Dermis microvascular lymphatic vessel endothelial cell (primary cell): ENCODE measurements at regions not wholly inside any gene's neighbourhood (a gene's known extent, or its start where the extent isn't known, plus 50 kb on each side); places are given as distances from the start of the nearest gene placed in this dataset.

Experiments
- DNase-seq, 2 donors: peaks; one replicate each; pipeline versions ENCODE4 v3.0.0 to v3.0.0-alpha.2; 2010; ENCODE audit warnings: low read depth in 2 of 2

- no peak for DNase-seq
These were observed 758.2 kb upstream of the CDH7 start for GRCh38 chr18:64992654-64993053.

GRCh38 chr18:64991102-64991501, 759.7 kb upstream of the CDH7 start:
- DNase-seq, result no peak

GRCh38 chr18:64986906-64987495, 763.8 kb upstream of the CDH7 start:
- no peak for DNase-seq

- DNase-seq, result no peak
These were observed 767.1 kb upstream of the CDH7 start for GRCh38 chr18:64983497-64984238.

DNA sequence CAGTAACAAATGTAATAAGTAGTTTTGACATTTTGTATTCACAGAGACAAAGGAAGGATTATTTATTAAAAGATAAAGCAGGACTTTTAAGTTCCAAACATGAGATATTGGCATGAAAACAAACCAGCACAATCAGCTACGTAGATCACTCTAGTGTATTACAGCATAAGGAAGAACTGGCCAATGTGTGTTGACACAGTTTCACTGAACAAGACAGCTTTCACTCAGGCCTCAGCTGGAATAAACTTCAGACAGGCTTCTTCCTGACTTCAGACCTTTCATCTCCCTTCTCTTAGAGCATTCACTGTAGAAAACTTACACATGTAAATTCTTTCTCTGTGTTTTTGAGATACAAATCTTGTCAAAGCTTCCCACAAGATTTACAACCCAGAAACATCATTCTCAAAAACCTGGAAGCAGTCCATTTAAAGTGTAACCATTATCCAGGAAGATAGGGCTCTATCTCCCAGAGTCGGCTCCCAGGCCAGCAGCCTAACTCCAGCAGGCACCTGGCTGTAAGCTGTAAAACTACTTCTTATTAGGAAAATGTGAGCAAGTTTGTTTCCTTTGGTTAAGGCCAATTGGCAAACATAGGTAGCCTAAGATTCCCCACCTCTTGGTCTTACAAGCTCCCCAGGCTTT, 768.3 kb upstream of the CDH7 start:
- DNase-seq, result no peak

DNA sequence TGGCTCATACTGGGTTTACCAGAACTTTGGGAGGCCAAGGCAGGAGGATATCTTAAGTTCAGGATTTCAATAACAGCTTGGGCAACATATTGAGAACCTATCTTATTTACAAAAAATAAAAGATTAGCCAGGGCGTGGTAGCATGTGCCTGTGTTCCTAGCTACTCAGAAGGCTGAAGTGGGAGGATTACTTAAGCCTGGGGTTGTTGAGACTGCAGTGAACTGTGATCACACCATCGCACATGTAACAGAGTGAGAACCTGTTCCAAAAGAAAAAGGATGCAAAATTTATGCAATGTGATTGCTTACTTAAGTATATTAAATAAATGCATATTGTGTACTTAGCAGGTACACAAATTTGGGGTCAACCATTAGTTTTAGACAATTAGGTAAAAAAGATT, 768.9 kb upstream of the CDH7 start:
- no peak for DNase-seq

GRCh38 chr18:64979791-64980190, 771.0 kb upstream of the CDH7 start:
- DNase-seq, result no peak

- DNase-seq, result no peak
These were observed 776.3 kb upstream of the CDH7 start for GRCh38 chr18:64974391-64975125.

DNA sequence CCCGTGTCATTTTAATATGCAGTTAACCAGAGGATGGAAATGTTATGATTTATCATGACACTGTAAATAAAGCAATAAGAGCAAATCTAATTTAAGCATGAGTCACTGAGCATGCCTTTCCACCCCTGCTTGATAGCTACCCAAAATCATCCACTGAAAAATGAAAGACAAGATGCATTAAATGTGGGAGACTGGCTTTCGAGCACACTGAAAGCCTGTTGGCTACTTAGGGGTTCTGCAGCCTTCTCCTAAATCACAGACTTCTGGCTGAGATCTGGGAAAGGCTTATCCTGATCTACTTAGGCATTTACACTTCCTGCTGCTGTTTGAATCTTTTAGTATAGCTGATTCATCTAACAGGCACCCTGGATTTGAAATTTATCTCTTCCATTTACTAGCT, 778.3 kb upstream of the CDH7 start:
- no peak for DNase-seq

- no peak for DNase-seq
These were observed 784.1 kb upstream of the CDH7 start for GRCh38 chr18:64966667-64967066.

DNA sequence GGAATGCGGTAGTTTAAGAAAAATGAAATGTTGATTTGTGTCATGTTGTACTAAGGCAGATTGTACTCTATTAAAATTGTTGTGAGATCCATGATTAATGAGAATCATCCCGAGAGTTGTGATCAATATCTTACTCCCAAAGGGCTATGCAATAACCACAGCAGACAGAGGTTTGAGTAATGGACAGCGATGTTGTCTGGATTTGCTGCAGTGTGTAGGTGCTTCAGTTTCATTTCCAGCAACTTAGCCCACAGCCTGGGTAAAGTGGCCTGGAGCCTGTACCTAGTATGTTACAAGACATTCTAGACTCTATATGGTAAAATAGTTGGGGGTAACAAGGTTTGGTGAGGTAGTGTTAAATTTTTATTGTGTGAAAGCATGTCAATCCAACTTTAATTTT, 794.3 kb upstream of the CDH7 start:
- no peak for DNase-seq

DNA sequence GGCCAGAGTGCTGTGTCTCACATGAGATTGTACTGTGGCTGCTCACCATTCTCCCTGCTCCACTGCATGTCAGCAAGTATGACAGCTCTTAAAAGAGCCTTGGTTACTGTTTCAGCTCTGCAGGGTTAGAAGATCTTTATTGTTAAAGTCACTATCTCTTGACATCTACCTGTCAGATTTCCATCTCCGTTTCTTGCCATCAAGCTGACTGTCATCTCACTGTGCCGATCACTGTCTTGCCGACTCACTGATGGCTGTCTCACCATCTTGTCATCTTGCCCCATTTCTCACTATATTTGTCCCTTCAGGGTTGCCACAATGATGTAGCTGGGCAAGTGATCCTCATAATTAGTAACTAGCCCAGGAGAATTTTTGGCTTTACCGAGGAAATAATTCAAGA, 800.9 kb upstream of the CDH7 start:
- no peak for DNase-seq

DNA sequence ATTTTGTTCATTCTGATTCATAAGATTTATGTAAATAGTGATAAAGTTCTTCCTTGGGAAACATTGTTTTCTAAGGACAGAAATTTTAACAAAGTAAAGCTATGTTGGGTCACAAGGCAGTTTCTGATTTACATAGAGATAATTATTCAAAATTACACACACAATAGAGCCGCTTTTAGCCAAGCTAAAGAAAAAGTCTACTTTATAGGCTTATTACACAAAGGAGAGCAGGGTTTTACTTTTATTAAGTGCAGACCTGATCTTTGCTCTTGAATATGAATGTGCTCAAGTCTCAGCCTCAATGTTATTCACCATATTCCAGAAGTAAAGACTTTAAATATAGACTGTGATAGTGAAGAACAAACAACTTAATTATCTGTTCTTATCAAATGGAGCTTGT, 787.8 kb upstream of the LINC00305 start:
- no peak for DNase-seq

- DNase-seq, result no peak
These were observed 780.1 kb upstream of the LINC00305 start for GRCh38 chr18:64929036-64929435.

- no peak for DNase-seq
These were observed 771.2 kb upstream of the LINC00305 start for GRCh38 chr18:64919971-64920570.

DNA sequence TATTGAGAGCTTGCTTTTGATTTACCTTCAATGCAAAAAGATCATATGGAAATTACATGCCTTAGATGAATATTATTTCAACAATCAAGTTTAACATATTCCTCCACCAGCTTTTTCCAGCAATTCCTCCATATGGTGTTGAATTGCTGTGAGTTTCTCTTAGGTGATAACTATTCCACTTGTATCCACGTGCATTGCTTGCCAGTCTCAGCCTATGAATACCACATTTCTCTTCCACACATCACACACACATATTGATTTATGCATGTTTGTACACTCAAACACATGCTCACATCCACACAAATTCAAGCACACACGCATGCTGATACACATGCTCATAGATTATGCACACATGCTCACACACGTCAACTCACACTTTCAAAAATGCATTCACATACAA, 770.0 kb upstream of the LINC00305 start:
- DNase-seq, result no peak

DNA sequence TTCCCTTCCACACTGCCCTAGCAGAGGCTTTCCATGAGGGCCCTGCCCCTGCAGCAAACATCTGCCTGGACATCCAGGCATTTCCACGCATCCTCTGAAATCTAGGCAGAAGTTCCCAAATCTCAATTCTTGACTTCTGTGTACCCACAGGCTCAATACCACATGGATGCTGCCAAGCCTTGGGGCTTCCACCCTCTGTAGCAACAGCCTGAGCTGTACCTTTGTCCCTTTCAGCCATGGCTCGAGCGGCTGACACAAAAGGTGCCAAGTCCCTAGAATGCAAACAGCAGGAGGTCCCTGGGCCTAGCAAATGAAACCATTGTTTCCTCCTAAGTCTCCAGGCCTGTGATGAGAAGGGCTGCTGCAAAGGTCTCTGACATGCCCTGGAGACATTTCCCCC, 744.5 kb upstream of the LINC00305 start:
- no peak for DNase-seq

DNA sequence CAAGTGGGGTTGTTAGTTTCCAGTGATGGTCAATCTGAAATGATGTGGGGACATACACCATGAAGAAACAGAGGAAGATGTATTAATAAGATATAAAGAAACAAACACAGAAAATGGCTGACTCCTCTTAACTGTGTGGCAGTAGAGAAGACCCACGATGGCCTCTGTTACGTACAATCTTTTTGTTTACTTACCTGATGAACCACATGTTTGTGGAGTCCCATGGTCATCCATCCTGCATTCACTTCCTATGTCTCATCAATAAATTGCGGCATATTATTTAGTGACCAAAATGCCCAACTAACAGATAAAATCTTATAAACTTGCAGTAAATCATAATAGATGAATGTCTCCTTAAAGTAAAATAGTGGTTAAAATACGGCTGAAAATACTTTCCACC, 740.1 kb upstream of the LINC00305 start:
- no peak for DNase-seq

DNA sequence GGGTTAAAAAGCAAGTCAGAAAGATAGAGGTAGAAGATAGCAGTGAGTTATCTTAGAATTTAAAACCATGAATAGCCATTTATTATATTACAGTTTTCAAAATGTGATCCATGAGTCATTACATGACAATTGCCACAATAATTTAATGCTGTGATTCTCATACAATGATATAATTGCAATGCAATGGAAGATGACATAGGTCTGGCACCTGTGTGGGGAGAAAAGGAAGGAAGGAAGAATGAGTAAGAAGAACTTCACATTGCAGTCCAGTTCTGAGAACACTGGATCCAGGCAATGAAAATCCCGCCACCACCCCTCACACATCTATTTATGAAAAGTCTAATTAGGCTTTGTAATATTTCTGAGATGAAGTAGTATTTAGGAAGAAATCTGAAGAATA, 738.1 kb upstream of the LINC00305 start:
- no peak for DNase-seq

- DNase-seq, result no peak
These were observed 734.0 kb upstream of the LINC00305 start for GRCh38 chr18:64882896-64883295.

DNA sequence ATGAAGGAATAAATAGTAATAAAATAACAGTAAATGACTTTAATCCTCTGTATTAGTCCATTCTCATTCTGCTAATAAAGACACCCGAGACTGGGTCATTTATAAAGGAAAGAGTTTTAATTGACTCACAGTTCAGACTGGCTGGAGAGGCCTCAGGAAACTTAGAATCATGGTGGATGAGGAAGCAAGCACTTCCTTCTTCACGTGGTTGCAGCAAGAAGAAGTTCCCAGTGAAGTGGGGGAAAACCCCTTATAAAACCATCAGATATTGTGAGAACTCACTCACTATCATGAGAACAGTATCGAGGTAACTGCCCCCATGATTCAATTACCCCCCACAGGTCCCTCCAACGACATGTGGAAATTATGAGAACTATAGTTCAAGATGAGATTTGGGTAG, 727.9 kb upstream of the LINC00305 start:
- no peak for DNase-seq
